BLaER1 (cell line): ENCODE measurements at regions not wholly inside any gene's neighbourhood (a gene's known extent, or its start where the extent isn't known, plus 50 kb on each side); places are given as distances from the start of the nearest gene placed in this dataset.

ENCODE experiments used
- H3K27ac ChIP-seq: shearing (Covaris generic); formaldehyde crosslinking; 2 replicates; pipeline ENCODE4 v1.8.1; 2022
- H3K27me3 ChIP-seq: shearing (Covaris generic); formaldehyde crosslinking; 2 replicates; pipeline ENCODE4 v1.8.1; 2022
- H3K36me3 ChIP-seq: shearing (Covaris generic); formaldehyde crosslinking; 2 replicates; pipeline ENCODE4 v1.8.1; 2022
- H3K4me1 ChIP-seq: shearing (Covaris generic); formaldehyde crosslinking; 2 replicates; pipeline ENCODE4 v1.8.1; 2022
- H3K4me2 ChIP-seq: shearing (Covaris generic); formaldehyde crosslinking; 2 replicates; pipeline ENCODE4 v1.8.1; 2022
- H3K4me3 ChIP-seq: shearing (Covaris generic); formaldehyde crosslinking; 2 replicates; pipeline ENCODE4 v1.8.1; 2022
- H3K9ac ChIP-seq: shearing (Covaris generic); formaldehyde crosslinking; 2 replicates; pipeline ENCODE4 v1.8.1; 2022
- H3K9me3 ChIP-seq: shearing (Covaris generic); formaldehyde crosslinking; 2 replicates; pipeline ENCODE4 v1.8.1; 2022
- H4K20me1 ChIP-seq: shearing (Covaris generic); formaldehyde crosslinking; 2 replicates; pipeline ENCODE4 v1.8.1; 2022
- Cebpa-rat ChIP-seq: shearing (Covaris generic); IDR thresholded peaks from 2 replicates; pipeline ENCODE4 v1.8.1; 2022

DNA sequence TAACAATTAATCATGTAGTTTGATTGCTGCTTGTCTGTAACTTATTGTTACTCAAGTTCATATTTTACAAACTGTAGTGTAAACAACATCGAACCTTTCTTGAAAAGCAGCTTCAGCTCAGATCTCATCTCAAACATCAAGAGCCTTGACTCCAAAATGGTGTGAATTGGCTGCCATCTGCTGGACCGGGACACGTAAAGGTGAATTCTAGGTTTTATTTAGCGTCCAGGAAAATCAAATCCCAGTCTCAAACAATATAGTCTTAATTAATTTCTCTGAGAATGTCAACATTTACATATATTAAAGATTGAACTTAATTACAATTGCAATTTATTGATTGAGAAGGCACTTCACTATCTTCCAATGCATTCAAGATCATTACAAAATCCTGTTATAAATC, 453.0 kb downstream of the GALR1 start:
- no peaks in the 10 kb centered on the region for H3K27me3 ChIP-seq
- H3K4me3 ChIP-seq: no peak overlapping the region
- H3K36me3 ChIP-seq: no peaks in the 10 kb centered on the region
- no peak overlapping the region for H3K9ac ChIP-seq
- no peak overlapping the region for H3K27ac ChIP-seq
- TF ChIP-seq Cebpa-rat: no peak
- no peak overlapping the region for H3K4me2 ChIP-seq
- no peaks in the 10 kb centered on the region for H3K9me3 ChIP-seq
- no peaks in the 10 kb centered on the region for H3K4me1 ChIP-seq
- H4K20me1 ChIP-seq: no peaks in the 10 kb centered on the region

DNA sequence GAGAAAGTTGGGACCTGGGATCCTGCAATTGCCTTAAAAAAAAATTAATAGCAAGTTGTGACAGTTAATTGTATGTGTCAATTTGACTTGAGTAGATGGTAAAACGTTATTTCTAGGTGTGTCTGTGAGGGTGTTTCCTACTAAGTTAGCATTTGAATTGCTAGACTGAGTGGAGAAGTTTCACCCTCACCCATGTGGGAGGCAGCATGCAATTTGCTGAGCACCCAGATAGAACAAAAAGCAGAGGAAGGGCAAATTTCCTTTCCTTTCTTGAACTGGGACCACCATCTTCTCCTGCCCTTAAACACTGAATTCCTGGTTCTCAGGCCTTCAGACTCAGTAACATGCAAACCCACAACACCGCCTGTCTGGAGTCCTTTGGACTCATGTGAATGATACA, 455.7 kb downstream of the GALR1 start:
- H3K4me1 ChIP-seq: no peaks in the 10 kb centered on the region
- no peak overlapping the region for H3K4me3 ChIP-seq
- H3K36me3 ChIP-seq: no peaks in the 10 kb centered on the region
- H3K9me3 ChIP-seq: no peaks in the 10 kb centered on the region
- H3K9ac ChIP-seq: no peak overlapping the region
- TF ChIP-seq Cebpa-rat: no peak
- H4K20me1 ChIP-seq: no peaks in the 10 kb centered on the region
- no peaks in the 10 kb centered on the region for H3K27me3 ChIP-seq
- H3K27ac ChIP-seq: no peak overlapping the region
- H3K4me2 ChIP-seq: no peak overlapping the region

DNA sequence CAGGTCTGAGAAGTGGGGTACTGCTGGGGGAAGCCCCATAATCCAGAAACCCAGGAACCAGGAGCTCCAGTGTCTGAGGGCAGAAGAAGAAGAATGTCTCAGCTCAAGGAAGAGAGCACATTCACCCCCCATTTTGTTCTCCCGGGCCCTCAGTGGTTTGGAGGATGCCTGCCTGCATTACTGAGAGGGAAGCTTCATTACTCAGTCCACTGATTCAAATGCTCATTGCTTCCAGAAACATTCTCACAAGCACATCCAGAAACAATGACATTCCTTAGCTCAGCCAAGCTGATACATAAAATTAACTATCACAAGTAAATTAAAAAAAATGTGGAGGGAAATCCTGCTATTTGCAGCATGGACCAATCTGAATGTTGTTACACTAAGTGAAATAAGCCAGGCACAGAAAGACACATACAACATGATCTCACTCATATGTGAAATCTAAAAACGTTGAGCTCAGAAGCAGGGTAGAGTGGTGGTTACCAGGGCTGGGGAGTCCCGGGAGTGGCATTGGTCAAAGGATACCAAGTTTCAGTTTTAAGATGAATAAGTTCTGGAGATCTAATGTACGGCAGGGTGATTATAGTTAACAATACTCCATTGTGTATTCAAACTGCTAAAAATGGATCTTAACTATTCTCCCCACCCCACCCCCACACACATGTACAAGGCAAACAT, 459.3 kb downstream of the GALR1 start:
- H3K9ac ChIP-seq: no peak overlapping the region
- H3K4me2 ChIP-seq: no peak overlapping the region
- no peaks in the 10 kb centered on the region for H3K27me3 ChIP-seq
- no peak for TF ChIP-seq Cebpa-rat
- H3K36me3 ChIP-seq: no peaks in the 10 kb centered on the region
- H3K9me3 ChIP-seq: no peaks in the 10 kb centered on the region
- no peaks in the 10 kb centered on the region for H3K4me1 ChIP-seq
- no peak overlapping the region for H3K27ac ChIP-seq
- no peaks in the 10 kb centered on the region for H4K20me1 ChIP-seq
- H3K4me3 ChIP-seq: no peak overlapping the region

DNA sequence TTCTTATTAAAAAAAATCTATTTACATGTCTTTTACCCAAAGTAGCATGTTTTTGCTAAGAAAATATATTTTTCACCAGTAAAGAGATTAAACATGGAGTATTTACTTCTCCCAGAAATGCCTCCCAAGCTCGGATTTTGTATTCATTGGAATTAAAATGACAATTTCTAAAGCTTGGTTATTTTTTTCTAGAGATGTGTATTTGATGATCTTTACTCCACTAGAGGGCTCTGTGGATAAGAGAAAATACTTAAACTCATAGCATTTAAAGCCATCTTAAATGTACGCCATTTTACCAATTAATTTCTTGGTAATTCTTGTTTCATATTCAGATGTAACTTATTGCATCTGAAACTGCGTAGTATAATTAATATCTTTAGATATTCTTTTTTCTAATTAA, 461.4 kb downstream of the GALR1 start:
- H3K27me3 ChIP-seq: no peaks in the 10 kb centered on the region

DNA sequence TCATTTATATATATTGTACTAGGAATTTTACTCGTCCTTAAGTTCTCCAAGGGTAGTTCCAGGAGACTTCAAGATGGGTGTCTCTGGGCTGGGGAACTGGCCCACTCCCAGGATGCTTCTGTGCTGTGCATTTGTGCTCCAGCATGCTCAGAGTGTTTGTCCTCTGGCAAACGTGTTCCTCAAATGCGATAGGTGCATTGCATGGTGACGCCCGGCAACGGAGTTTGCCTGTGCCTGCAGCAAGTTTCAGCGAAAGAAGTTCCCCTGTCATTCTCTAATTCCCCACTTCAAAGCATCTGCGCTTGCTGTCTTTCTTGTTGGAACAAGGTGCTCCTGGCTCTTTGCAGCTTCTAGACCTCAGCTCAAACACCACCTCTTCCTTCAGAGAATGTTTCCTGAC, 465.1 kb downstream of the GALR1 start:
- no peak overlapping the region for H3K4me2 ChIP-seq
- no peaks in the 10 kb centered on the region for H4K20me1 ChIP-seq
- no peaks in the 10 kb centered on the region for H3K4me1 ChIP-seq
- no peaks in the 10 kb centered on the region for H3K27me3 ChIP-seq
- H3K27ac ChIP-seq: no peak overlapping the region
- TF ChIP-seq Cebpa-rat: no peak
- no peaks in the 10 kb centered on the region for H3K36me3 ChIP-seq
- H3K9me3 ChIP-seq: no peaks in the 10 kb centered on the region
- H3K9ac ChIP-seq: no peak overlapping the region
- no peak overlapping the region for H3K4me3 ChIP-seq

More for the DNA sequence above, 461.4 kb downstream of the GALR1 start:
- Histone ChIP-seq H3K9me3 (no peaks in the 10 kb centered on the region), H3K4me3 (no peak overlapping the region), H3K9ac (no peak overlapping the region), H4K20me1 (no peaks in the 10 kb centered on the region), H3K36me3 (no peaks in the 10 kb centered on the region), H3K4me2 (no peak overlapping the region), H3K4me1 (no peaks in the 10 kb centered on the region), H3K27ac (no peak overlapping the region)
- TF ChIP-seq Cebpa-rat: no peak

DNA sequence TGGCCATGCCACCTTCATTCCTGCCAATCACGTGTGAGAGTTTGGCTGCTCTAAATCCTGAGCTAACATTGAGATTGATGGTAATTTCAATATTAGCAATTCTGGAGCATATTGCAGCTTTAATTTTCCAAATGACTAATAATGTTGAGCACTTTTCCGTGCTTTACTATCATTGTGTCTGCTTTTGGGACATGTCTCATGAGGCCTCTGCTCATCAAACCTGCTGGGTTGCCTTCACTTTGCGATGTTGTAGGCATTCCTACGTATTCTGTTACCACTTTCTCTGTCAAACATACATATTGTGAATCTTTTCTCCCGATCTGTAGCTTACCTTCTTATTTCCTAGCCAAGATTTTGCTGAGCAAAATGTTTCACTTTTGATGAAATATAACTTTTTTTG, 466.6 kb downstream of the GALR1 start:
- no peaks in the 10 kb centered on the region for H3K27me3 ChIP-seq
- no peak overlapping the region for H3K9ac ChIP-seq
- H3K9me3 ChIP-seq: no peaks in the 10 kb centered on the region
- H3K4me1 ChIP-seq: no peaks in the 10 kb centered on the region
- TF ChIP-seq Cebpa-rat: no peak
- no peak overlapping the region for H3K4me3 ChIP-seq
- no peak overlapping the region for H3K27ac ChIP-seq
- H3K36me3 ChIP-seq: no peaks in the 10 kb centered on the region
- H3K4me2 ChIP-seq: no peak overlapping the region
- no peaks in the 10 kb centered on the region for H4K20me1 ChIP-seq

DNA sequence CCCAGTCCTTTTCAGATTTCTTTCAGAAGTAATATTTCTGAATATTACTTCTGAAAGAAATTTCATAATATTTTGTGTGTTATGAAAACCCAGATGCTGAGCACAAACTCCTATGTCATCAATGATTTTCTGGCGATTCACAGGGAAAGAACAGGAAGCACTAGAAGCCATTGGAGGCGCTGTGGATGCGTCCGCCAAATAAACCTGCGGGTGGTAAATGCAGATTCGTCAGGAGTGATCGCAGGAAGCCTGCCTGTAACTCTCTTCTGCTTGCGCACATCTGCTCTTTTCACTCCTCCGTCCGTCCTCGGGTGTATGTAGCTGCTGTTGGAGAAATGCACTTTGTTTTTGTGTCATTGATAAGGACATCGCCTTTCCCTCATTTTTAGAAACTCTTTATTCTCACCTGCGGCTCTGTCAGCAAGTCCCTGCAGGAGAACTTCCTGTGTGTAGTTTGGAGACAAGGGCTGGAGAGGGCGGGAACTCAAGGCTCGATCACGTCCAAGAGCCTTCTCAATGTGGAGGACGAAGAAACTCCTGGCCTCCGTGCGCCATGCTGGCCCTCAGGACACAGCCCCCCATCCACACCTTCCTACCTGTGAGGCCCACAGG, 483.8 kb downstream of the GALR1 start:
- peaks cover 4% of the 10 kb centered on the region; the same call in 1 of the 2 replicates for H3K4me1 ChIP-seq
- H3K4me3 ChIP-seq: no peak overlapping the region
- no peak for TF ChIP-seq Cebpa-rat
- no peak overlapping the region for H3K27ac ChIP-seq
- no peaks in the 10 kb centered on the region for H3K36me3 ChIP-seq
- no peaks in the 10 kb centered on the region for H4K20me1 ChIP-seq
- no peak overlapping the region for H3K4me2 ChIP-seq
- H3K9me3 ChIP-seq: no peaks in the 10 kb centered on the region
- H3K9ac ChIP-seq: no peak overlapping the region
- H3K27me3 ChIP-seq: no peaks in the 10 kb centered on the region

DNA sequence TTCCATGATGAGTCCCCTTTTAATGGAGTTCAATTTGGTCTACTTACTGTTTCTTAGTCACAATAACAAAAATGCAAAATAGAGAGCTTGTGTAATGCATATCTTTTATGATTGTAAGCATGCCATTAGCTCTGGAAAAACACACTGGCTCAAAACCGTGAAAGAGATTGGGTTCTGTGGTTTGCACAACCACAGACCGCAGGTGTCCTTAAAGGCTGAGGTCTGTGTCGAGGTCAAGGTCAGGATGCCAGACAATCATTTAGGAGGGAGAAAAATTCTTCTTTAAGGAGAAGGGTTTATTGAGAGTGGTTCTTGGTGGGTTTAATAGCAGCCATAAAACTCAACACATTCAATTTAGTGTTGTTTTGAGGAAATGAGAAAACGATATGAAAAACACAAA, 487.2 kb downstream of the GALR1 start:
- peaks cover 4% of the 10 kb centered on the region; the same call in 1 of the 2 replicates for H3K4me1 ChIP-seq
- no peaks in the 10 kb centered on the region for H4K20me1 ChIP-seq
- H3K4me2 ChIP-seq: no peak overlapping the region
- no peaks in the 10 kb centered on the region for H3K27me3 ChIP-seq
- no peak for TF ChIP-seq Cebpa-rat
- H3K36me3 ChIP-seq: no peaks in the 10 kb centered on the region
- no peaks in the 10 kb centered on the region for H3K9me3 ChIP-seq
- no peak overlapping the region for H3K9ac ChIP-seq
- no peak overlapping the region for H3K27ac ChIP-seq
- H3K4me3 ChIP-seq: no peak overlapping the region

DNA sequence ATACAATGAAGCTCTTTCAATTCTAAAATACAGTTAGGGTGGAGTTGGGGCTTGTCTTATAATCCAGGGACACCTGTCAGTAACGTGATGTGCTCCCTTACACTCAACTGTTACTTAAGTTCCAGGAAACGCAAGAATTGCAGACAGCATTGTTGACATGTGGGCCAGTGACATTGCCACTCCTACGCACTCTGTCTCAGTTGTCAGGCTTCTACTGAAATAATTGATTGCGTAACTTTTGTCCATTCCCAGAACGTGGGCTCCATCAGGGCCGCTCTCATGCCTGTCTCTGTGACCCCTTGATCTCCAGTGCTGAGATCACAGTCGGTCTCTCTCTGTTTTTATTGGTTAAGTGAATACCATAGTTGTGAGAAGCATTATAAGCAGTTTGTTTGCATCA, 487.8 kb downstream of the GALR1 start:
- H3K4me1 ChIP-seq: peaks cover 4% of the 10 kb centered on the region; the same call in 1 of the 2 replicates
- no peak overlapping the region for H3K9ac ChIP-seq
- H3K4me3 ChIP-seq: no peak overlapping the region
- no peaks in the 10 kb centered on the region for H4K20me1 ChIP-seq
- H3K27ac ChIP-seq: no peak overlapping the region
- no peaks in the 10 kb centered on the region for H3K9me3 ChIP-seq
- TF ChIP-seq Cebpa-rat: peak; percentile 92
- H3K4me2 ChIP-seq: no peak overlapping the region
- H3K27me3 ChIP-seq: no peaks in the 10 kb centered on the region
- H3K36me3 ChIP-seq: no peaks in the 10 kb centered on the region

DNA sequence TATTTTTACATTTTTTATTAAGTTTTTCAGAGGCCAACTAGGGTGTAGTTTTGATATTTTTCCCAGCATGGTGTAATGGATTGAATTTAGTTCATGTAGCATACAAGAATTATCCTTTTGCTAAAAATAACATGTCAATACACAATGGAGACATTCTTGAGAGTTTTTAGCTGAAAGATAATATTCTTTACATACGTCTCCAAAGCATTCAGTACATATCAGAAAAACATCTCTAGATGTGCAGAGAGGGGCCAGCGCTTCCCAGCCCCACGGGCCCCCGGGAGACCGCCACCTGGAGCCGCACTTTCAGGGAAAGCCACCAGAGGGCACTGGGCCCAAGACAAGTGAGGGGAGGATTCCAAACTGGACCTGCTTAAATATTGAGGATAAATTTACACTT, 499.4 kb downstream of the GALR1 start:
- H3K27me3 ChIP-seq: no peaks in the 10 kb centered on the region
- no peak overlapping the region for H3K4me2 ChIP-seq
- H3K9me3 ChIP-seq: no peaks in the 10 kb centered on the region
- no peaks in the 10 kb centered on the region for H3K36me3 ChIP-seq
- no peaks in the 10 kb centered on the region for H4K20me1 ChIP-seq
- no peak for TF ChIP-seq Cebpa-rat
- no peak overlapping the region for H3K9ac ChIP-seq
- H3K4me3 ChIP-seq: no peak overlapping the region
- no peak overlapping the region for H3K27ac ChIP-seq
- no peaks in the 10 kb centered on the region for H3K4me1 ChIP-seq
